ENCODE measurements at regions not wholly inside any gene's neighbourhood (a gene's known extent, or its start where the extent isn't known, plus 50 kb on each side); places are given as distances from the start of the nearest gene placed in this dataset.
A peak's percentile ranks its signal among the peaks of the same experiment; 100 is the strongest.

GRCh38 chr3:159926573-159926972 is 62.1 kb upstream of the IL12A start:
- no peak for TF ChIP-seq CTCF (IDR thresholded peaks at IDR 0.05; ENCODE audit: borderline replicate concordance, insufficient read depth, low read depth, low read length)

GRCh38 chr3:159928071-159928491 is 60.6 kb upstream of the IL12A start:
- no peak for TF ChIP-seq CTCF (IDR thresholded peaks at IDR 0.05; ENCODE audit: borderline replicate concordance, insufficient read depth, low read depth, low read length)
- H3K4me3 ChIP-seq (ENCODE audit: low read depth, low read length), result no peak overlapping the region

More at GRCh38 chr3:159926573-159926972, 62.1 kb upstream of the IL12A start:
- no peak overlapping the region for H3K4me3 ChIP-seq (ENCODE audit: low read depth, low read length)

GRCh38 chr3:159928666-159929065 is 60.0 kb upstream of the IL12A start:
- TF ChIP-seq CTCF (IDR thresholded peaks at IDR 0.05; ENCODE audit: borderline replicate concordance, insufficient read depth, low read depth, low read length), result no peak
- no peak overlapping the region for H3K4me3 ChIP-seq (ENCODE audit: low read depth, low read length)

DNA sequence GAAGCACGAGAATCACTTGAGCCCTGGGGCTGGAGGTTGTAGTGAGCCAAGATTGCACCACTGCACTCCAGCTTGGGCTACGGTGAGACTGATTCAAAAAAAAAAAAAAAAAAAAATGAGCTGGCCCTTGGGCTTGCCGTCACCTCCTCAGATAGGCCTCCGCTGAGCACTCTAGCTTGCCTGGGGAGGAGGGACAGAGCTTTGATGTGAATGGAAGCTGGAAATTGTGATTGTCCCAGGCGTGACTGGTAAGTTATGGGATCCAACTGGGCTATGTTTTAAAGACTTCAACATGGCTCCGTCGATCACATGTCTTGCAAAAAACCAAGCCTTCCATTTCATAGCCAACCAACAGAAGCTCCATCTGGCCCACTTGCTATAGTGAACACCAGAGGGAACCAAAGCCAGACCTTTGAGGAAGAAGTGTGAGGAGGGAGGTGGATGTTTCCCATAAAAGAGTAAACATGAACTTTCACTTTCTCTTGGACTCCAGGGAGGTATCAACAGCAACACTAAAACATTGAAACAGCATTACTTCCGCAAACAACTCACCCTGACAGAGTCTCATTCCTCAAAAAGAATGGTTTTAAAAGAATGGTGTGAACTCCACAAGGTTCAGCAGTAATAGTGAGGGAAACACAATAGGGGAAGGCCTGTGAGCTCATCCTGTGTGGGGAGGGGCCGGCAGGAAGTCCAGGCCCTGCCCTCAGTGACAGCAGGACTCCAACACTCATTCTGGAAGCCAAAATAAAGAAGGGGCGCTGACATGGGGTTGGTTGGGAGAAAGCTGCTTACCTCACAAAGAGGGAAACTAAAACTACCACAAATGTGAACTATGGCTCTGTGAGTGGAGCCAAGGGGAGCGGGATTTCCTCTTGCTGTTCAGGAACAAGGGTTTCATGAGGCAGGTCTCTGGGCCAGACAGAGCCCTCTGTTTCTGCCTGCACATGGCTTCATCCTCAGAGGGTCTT is 59.2 kb upstream of the IL12A start:
- TF ChIP-seq CTCF (IDR thresholded peaks at IDR 0.05; ENCODE audit: borderline replicate concordance, insufficient read depth, low read depth, low read length), result peak; percentile 16; the same call in 1 of the 2 replicates
- H3K4me3 ChIP-seq (ENCODE audit: low read depth, low read length), result no peak overlapping the region

DNA sequence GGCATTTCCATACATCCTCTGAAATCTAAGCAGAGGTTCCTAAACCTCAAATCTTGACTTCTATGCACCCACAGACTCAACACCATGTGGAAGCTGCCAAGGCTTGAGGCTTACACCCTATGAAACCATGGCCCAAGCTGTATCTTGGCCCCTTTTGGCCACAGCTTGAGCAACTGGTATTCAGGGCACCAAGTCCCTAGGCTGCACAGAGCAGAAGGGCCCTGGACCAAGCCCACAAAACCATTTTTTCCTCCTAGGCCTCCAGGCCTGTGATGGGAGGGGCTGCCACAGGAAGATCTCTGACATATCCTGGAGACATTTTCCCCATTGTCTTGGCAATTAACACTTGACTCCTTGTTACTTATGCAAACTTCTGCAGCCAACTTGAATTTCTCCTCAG is 54.4 kb upstream of the IL12A start:
- H3K4me3 ChIP-seq (ENCODE audit: low read depth, low read length), result no peak overlapping the region
- no peak for TF ChIP-seq CTCF (IDR thresholded peaks at IDR 0.05; ENCODE audit: borderline replicate concordance, insufficient read depth, low read depth, low read length)

- no peak overlapping the region for H3K4me3 ChIP-seq (ENCODE audit: low read depth, low read length)
- TF ChIP-seq CTCF (IDR thresholded peaks at IDR 0.05; ENCODE audit: borderline replicate concordance, insufficient read depth, low read depth, low read length), result no peak
Observed at GRCh38 chr3:159936541-159936940, 52.1 kb upstream of the IL12A start.
